GM13977 (cell line): ENCODE measurements at regions not wholly inside any gene's neighbourhood (a gene's known extent, or its start where the extent isn't known, plus 50 kb on each side); places are given as distances from the start of the nearest gene placed in this dataset.

Experiments used
- DNase-seq: peaks from one replicate; pipeline ENCODE4 v3.0.0; 2012; ENCODE audit warnings: low spot score
- in situ Hi-C: fragments of 300-500 bp; cut with MboI; formaldehyde crosslinking; loops from one replicate; pipeline ENCODE4 v1.12.0; 2022; ENCODE audit warnings: low sequenced_read_pairs, low pct_unique_long_range_greater_than_20kb, mixed read lengths, inconsistent platforms; ENCODE audit not compliant: unreplicated experiment
- TF ChIP-seq, protein P1 (sequence below): IDR thresholded peaks from 2 replicates; pipeline ENCODE4 v1.5.1; 2012; ENCODE audit warnings: mild to moderate bottlenecking, control low read depth; ENCODE audit not compliant: insufficient read depth; ENCODE audit errors: extremely low read depth, missing control alignments

DNA sequence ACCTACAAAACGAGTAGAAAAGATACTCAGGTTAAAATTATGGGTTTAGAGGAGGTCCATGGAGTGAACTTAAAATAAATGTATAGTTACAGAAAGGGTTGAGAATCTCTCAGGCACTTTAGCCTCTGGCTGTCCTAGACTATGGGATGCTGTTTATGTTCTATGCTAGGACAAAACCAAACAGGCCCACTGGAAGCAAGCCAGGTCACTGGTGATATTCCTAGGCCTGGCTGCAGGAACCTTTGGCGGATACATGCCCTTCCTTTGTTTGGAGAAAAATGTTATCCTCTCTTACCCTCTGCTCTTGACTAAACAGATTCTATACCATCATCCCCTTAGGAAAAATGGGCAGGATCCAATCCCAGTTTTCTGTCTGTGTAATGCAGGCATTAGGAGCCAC is 90.7 kb upstream of the DUSP10 start:
- TF ChIP-seq, protein P1, sequence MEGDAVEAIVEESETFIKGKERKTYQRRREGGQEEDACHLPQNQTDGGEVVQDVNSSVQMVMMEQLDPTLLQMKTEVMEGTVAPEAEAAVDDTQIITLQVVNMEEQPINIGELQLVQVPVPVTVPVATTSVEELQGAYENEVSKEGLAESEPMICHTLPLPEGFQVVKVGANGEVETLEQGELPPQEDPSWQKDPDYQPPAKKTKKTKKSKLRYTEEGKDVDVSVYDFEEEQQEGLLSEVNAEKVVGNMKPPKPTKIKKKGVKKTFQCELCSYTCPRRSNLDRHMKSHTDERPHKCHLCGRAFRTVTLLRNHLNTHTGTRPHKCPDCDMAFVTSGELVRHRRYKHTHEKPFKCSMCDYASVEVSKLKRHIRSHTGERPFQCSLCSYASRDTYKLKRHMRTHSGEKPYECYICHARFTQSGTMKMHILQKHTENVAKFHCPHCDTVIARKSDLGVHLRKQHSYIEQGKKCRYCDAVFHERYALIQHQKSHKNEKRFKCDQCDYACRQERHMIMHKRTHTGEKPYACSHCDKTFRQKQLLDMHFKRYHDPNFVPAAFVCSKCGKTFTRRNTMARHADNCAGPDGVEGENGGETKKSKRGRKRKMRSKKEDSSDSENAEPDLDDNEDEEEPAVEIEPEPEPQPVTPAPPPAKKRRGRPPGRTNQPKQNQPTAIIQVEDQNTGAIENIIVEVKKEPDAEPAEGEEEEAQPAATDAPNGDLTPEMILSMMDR, result no peak
- in situ Hi-C loops, result no loop called here
- no peak for DNase-seq

DNA sequence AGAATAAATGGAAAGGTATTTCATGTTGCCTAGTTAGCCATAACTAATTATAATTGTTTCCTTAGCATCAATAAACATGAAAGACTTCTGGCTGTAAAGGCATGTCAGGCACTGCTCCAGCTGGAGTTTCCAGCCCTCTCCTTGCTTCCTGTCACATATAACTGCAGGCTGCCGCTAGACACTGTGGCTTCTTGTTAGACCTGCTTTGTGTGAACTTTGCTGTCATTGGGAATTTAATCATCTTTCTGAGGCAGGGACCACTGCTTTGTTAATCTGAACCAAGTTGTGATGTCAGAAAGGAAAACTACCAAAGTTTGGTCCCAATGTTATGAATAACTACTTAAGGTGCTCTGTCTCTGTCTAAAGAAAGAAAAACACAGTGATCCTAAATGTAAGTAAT is 90.3 kb upstream of the DUSP10 start:
- in situ Hi-C loops, result no loop called here
- TF ChIP-seq, protein P1, result no peak
- DNase-seq, result no peak

DNA sequence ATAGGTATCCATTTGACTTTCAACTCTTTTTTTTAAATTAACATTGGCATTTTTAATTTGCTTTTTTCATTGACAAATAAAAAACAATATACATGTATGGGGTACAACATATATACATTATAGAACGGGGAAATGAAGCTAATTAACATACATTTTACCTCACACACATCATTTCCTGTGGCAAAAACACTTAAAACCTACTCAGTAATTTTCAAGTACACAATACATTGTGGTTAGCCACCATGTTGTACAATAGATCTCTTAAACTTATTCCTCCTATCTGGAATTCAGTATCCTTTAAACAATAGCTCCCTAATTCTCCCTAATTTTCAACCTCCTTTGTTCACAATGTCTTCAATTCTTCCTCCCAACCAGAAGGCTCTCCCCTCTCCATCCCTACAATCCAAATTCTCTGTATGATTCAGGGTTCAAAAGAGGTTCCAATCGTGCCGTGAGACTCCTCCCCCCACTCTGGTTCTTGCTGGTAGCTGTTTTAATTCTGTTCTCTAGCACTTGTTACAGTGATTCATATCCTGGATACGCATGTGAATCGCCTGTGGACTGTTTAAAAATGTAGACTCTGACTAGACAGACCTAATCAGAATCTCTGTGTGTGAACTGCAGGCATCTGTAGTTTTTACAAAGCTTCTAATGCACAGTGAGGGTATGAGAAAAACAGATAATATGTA is 87.6 kb upstream of the DUSP10 start:
- in situ Hi-C loops, result no loop called here
- TF ChIP-seq, protein P1, result no peak
- DNase-seq, result no peak

DNA sequence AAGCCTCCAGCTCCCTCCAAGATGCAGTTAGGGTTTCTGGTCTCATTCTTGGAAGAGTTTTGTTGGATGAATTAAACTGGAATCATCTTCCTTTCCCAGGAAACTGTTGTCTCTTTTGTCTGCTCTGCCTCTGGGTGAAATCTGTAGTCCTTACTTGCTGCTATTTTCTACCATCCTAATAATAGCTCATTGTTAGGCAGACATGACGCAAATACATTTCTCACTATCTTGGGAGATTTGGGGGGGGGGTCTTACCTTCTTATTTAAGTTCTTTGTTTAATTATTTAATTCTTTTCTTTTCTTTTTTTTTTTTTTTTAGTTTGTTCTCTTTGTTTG is 85.4 kb upstream of the DUSP10 start:
- DNase-seq, result no peak
- in situ Hi-C loops, result no loop called here
- TF ChIP-seq, protein P1, result no peak

DNA sequence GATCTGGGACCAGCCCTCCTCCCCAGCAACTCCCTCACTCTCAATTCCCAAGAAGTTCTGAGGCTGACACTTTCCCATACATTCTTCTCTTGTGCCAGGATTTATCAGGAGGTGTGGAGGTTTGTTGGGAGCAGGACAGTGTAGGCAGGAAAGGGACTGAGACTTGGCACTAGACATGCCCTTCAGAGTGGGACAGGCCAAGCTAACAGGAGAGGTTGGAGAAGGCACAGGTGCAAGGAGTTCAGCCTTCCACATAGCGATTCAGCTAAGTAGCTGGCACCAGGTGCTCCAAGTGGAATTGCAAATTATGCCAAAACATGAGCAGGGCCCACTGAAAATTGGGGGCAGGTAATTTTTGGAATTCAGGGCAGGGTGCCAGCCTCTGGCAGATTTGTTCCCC is 83.0 kb upstream of the DUSP10 start:
- in situ Hi-C loops, result no loop called here
- no peak for DNase-seq
- TF ChIP-seq, protein P1, result no peak

DNA sequence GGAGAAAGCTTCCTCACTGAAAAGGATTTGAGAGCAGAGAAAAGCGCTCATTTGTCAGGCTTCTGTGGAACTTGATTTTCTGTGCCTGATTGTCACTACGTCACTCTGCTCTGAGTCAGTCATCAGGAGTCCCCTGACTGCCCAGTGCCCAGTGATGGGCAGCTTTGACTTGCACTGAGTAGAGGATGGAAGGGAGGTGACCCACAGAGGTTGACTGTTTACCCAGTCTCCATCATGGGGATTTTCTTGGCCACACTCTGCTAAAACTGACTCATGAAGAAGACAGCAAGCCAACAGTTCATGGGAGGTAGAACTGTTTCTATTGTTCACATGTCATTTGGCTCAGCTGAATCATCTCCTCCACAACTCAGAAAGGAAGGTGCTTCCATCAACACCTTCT is 82.1 kb upstream of the DUSP10 start:
- in situ Hi-C loops, result no loop called here
- no peak for DNase-seq
- TF ChIP-seq, protein P1, result no peak

DNA sequence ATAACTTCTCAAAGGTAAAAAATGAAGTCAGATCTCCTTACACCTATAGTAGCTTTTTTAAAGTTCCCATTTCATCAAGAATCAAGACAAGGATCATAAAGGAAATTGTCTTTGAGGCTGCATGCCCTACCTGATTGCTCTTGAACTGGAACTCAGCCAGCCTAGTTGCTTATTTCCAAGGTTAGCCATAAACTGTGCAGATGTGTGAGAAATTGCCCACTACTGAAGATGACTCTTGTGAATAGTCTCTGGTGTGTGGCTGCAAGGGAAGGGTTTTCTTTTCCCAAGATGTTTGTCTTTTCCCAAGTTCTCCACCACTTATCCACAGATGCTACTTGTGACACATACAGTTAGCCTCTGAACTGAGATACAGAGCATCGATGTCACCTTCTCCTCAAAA is 81.7 kb upstream of the DUSP10 start:
- DNase-seq, result no peak
- in situ Hi-C loops, result no loop called here
- TF ChIP-seq, protein P1, result no peak
